HepG2 (cell line): ENCODE measurements at regions not wholly inside any gene's neighbourhood (a gene's known extent, or its start where the extent isn't known, plus 50 kb on each side); places are given as distances from the start of the nearest gene placed in this dataset.

Experiments
- ATAC-seq: fragments of 200-7000 bp; cut with Tn5 transposase; 3 replicates; pipeline ENCODE4 v1.9.1; 2020; ENCODE audit warnings: mild to moderate bottlenecking, moderate library complexity
- BruUV-seq: library from RNA; stranded (reverse); fragments of 400-500 nt; replicated peaks from 2 replicates; lab custom pipeline; 2021; lab: Mats Ljungman, UMichigan
- CTCF ChIA-PET: fragments of 300-600 bp; formaldehyde crosslinking; extraction: SDS; loops from one replicate; lab custom pipeline; 2021; ENCODE audit warnings: low total read pairs, inconsistent platforms, low intra/inter-chr PET ratio; lab: Yijun Ruan, JAX
- POLR2A ChIA-PET: fragments of 350-600 bp; sonication (Branson Sonifier 250); formaldehyde crosslinking; loops from one replicate; lab custom pipeline; 2020; ENCODE audit warnings: antibody characterized with exemption, inconsistent platforms; lab: Yijun Ruan, JAX
- DNase-seq: peaks from one replicate; pipeline ENCODE4 v3.0.0-alpha.2; 2015; ENCODE audit warnings: low spot score
- FAIRE-seq: peaks from 3 replicates; lab custom pipeline; 2011; peaks lifted over from hg19 to GRCh38; lab: Jason Lieb, UNC
- H2AFZ ChIP-seq: one replicate; pipeline ENCODE4 v1.6.1; 2011; ENCODE audit warnings: low read length, inconsistent platforms
- H3K27ac ChIP-seq: fragments of 300-600 bp; 3 replicates; pipeline ENCODE4 v1.8.0; 2011; ENCODE audit warnings: mixed run types, mild to moderate bottlenecking, mixed read lengths, low read length, inconsistent platforms; ENCODE audit not compliant: insufficient read depth; ENCODE audit errors: extremely low read length
- H3K27me3 ChIP-seq, 2 experiments: fragments of 200-600 bp in 1 of 2; 2 replicates in 1 of 2; 3 replicates in 1 of 2; pipeline versions ENCODE4 v1.6.0 to v1.8.0; 2011; ENCODE audit warnings: low read length in 2 of 2, mild to moderate bottlenecking in 2 of 2, moderate library complexity in 2 of 2, inconsistent platforms in 1 of 2; ENCODE audit not compliant: insufficient read depth in 2 of 2, control insufficient read depth in 1 of 2
- H3K36me3 ChIP-seq, 2 experiments: fragments of 200-600 bp in 1 of 2; replicated peaks in 1 of 2; 2 replicates in 1 of 2; 3 replicates in 1 of 2; pipeline versions ENCODE4 v1.5.1 to v1.8.0; 2011; ENCODE audit warnings: low read length in 2 of 2, inconsistent platforms in 1 of 2; ENCODE audit not compliant: insufficient read depth in 2 of 2, control insufficient read depth in 1 of 2
- H3K4me1 ChIP-seq: 2 replicates; pipeline ENCODE4 v1.5.1; 2012; ENCODE audit warnings: low read length, inconsistent platforms; ENCODE audit not compliant: insufficient read depth
- H3K4me2 ChIP-seq: 2 replicates; pipeline ENCODE4 v1.6.0; 2011; ENCODE audit warnings: low read depth, low read length, inconsistent platforms
- H3K4me3 ChIP-seq, 3 experiments: fragments of 200-600 bp in 1 of 3; sonication (generic), shearing (Covaris generic) in 1 of 3; replicated peaks in 1 of 3; 2 replicates each; pipeline ENCODE4 v1.5.1; 2011 to 2016; ENCODE audit warnings: low read length in 3 of 3, inconsistent platforms in 2 of 3, low read depth in 2 of 3, mild to moderate bottlenecking in 2 of 3, control low read depth in 1 of 3, mixed read lengths in 1 of 3; ENCODE audit not compliant: insufficient read depth in 1 of 3
- H3K79me2 ChIP-seq: one replicate; pipeline ENCODE4 v1.6.1; 2011; ENCODE audit warnings: low read length, inconsistent platforms; ENCODE audit not compliant: insufficient read depth
- H3K9ac ChIP-seq: 2 replicates; pipeline ENCODE4 v1.6.0; 2011; ENCODE audit warnings: mild to moderate bottlenecking, low read depth, low read length, inconsistent platforms; ENCODE audit not compliant: insufficient read depth
- H3K9me3 ChIP-seq: 2 replicates; pipeline ENCODE4 v1.5.1; 2012; ENCODE audit warnings: mild to moderate bottlenecking, low read length
- H4K20me1 ChIP-seq: 2 replicates; pipeline ENCODE4 v1.6.0; 2011; ENCODE audit warnings: inconsistent platforms, mild to moderate bottlenecking, low read length, moderate library complexity; ENCODE audit not compliant: insufficient read depth
- ARID2 ChIP-seq: sonication (generic); formaldehyde crosslinking; IDR thresholded peaks from 2 replicates; pipeline ENCODE4 v1.8.1; 2022; ENCODE audit warnings: mild to moderate bottlenecking, missing genetic modification reagents, borderline replicate concordance
- CENPX ChIP-seq: sonication (generic); formaldehyde crosslinking; IDR thresholded peaks from 2 replicates; pipeline ENCODE4 v1.9.0; 2021; ENCODE audit warnings: mild to moderate bottlenecking, missing genetic modification reagents, moderate library complexity
- CSRNP1 ChIP-seq: sonication (generic); formaldehyde crosslinking; IDR thresholded peaks from 2 replicates; pipeline ENCODE4 v1.8.1; 2023; ENCODE audit warnings: mild to moderate bottlenecking, missing genetic modification reagents
- IRX3 ChIP-seq: sonication (generic); formaldehyde crosslinking; IDR thresholded peaks from 2 replicates; pipeline ENCODE4 v1.8.1; 2023; ENCODE audit warnings: mild to moderate bottlenecking, low read depth, missing genetic modification reagents, borderline replicate concordance
- KMT2A ChIP-seq: sonication (generic); formaldehyde crosslinking; IDR thresholded peaks from 2 replicates; pipeline ENCODE4 v1.4.0; 2020; ENCODE audit warnings: missing genetic modification reagents
- LBX2 ChIP-seq: sonication (generic); formaldehyde crosslinking; IDR thresholded peaks from 2 replicates; pipeline ENCODE4 v1.5.0; 2020; ENCODE audit warnings: missing genetic modification reagents, mild to moderate bottlenecking, borderline replicate concordance
- NRL ChIP-seq: sonication (generic); formaldehyde crosslinking; IDR thresholded peaks from 2 replicates; pipeline ENCODE4 v1.5.0; 2020; ENCODE audit warnings: missing genetic modification reagents, mild to moderate bottlenecking, moderate library complexity, borderline replicate concordance
- TGIF2 ChIP-seq: IDR thresholded peaks from 2 replicates; pipeline ENCODE4 v1.6.1; 2016; ENCODE audit warnings: control low read depth, missing compliant biosample characterization
- THAP11 ChIP-seq: IDR thresholded peaks from 2 replicates; pipeline ENCODE4 v1.6.1; 2016; ENCODE audit warnings: missing biosample characterization, missing genetic modification reagents
- ZBTB20 ChIP-seq: sonication (generic); formaldehyde crosslinking; IDR thresholded peaks from 2 replicates; pipeline ENCODE4 v1.8.1; 2023; ENCODE audit warnings: missing genetic modification reagents, low read depth, mild to moderate bottlenecking, borderline replicate concordance
- ZBTB38 ChIP-seq: sonication (generic); formaldehyde crosslinking; IDR thresholded peaks from 2 replicates; pipeline ENCODE4 v1.5.1; 2020; ENCODE audit warnings: mild to moderate bottlenecking, missing genetic modification reagents
- ZMAT3 ChIP-seq: sonication (generic); formaldehyde crosslinking; conservative IDR thresholded peaks from 2 replicates; pipeline ENCODE4 v1.7.0; 2021; ENCODE audit warnings: missing genetic modification reagents
- ZNF33A ChIP-seq: sonication (generic); formaldehyde crosslinking; IDR thresholded peaks from 2 replicates; pipeline ENCODE4 v1.5.1; 2020; ENCODE audit warnings: missing genetic modification reagents, mild to moderate bottlenecking, moderate library complexity, borderline replicate concordance
- ZNF512 ChIP-seq: sonication (generic); formaldehyde crosslinking; IDR thresholded peaks from 2 replicates; pipeline ENCODE4 v1.4.0; 2020; ENCODE audit warnings: mild to moderate bottlenecking, missing genetic modification reagents
- ZNF567 ChIP-seq: sonication (generic); formaldehyde crosslinking; IDR thresholded peaks from 2 replicates; pipeline ENCODE4 v1.8.1; 2023; ENCODE audit warnings: mild to moderate bottlenecking, missing genetic modification reagents, borderline replicate concordance
- ZNF7 ChIP-seq: IDR thresholded peaks from 2 replicates; pipeline ENCODE4 v1.6.1; 2016; ENCODE audit warnings: missing biosample characterization, missing genetic modification reagents
- ZNF850 ChIP-seq: sonication (generic); formaldehyde crosslinking; conservative IDR thresholded peaks from 2 replicates; pipeline ENCODE4 v1.9.0; 2021; ENCODE audit warnings: mild to moderate bottlenecking, missing genetic modification reagents
- ZSCAN9 ChIP-seq: IDR thresholded peaks from 2 replicates; pipeline ENCODE4 v1.6.1; 2016; ENCODE audit warnings: borderline replicate concordance
- WGBS: methylation state at CpG from one replicate; pipeline ENCODE4 v1.1.6; 2017; ENCODE audit warnings: low lambda C conversion rate; 5-methylcytosine and 5-hydroxymethylcytosine counted together
- in situ Hi-C: cut with HindIII; loops from 2 replicates; pipeline ENCODE4 v1.10.0; 2017; ENCODE audit warnings: low pct_unique_long_range_greater_than_20kb; ENCODE audit not compliant: extremely low pct_ligation_motif_present
- intact Hi-C: fragments of 100-400 bp; cut with micrococcal nuclease; formaldehyde crosslinking; loops from one replicate; pipeline ENCODE4 v1.10.0; 2022; ENCODE audit not compliant: unreplicated experiment
- TF ChIP-seq, protein P1 (sequence below): sonication (generic); formaldehyde crosslinking; IDR thresholded peaks from 2 replicates; pipeline ENCODE4 v1.5.0; 2020; ENCODE audit warnings: mild to moderate bottlenecking, missing genetic modification reagents, moderate library complexity

DNA sequence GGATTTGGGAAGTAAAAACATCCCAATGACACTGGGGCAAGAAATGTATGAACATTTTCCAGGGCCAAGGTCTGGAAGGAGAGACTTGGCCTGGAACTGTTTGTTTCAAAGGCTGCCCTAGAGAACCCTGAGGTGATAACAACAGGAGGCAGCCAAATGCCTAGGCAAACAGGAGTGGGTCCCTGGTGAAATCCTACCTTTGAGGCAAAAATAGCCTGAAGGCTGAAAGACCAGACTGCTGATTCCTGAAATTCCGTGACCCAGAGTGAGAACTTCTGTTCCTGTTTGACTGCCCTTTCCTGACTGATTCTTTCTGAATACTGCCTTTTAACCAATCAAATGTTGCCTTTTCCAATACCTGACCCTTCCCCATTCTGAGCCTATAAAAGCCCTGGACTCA, 196.4 kb downstream of the NSUN3 start:
- H3K9me3 ChIP-seq: no peaks in the 10 kb centered on the region
- no peak overlapping the region for H2AFZ ChIP-seq
- DNase-seq (no peak), FAIRE-seq (no peak), ATAC-seq (no peak)
- no peaks in the 10 kb centered on the region for H3K79me2 ChIP-seq
- H3K4me1 ChIP-seq: no peaks in the 10 kb centered on the region
- ChIA-PET POLR2A (no interaction called here), CTCF (no interaction called here)
- TF ChIP-seq ZNF512 (CRISPR knock-in tag) (no peak), ZNF33A (CRISPR knock-in tag) (no peak), ZNF850 (CRISPR knock-in tag) (no peak), THAP11 (CRISPR knock-in tag) (no peak), ZMAT3 (no peak), ZSCAN9 (CRISPR knock-in tag) (no peak), ZBTB20 (no peak), ZBTB38 (CRISPR knock-in tag) (no peak), CENPX (CRISPR knock-in tag) (no peak), ZNF567 (CRISPR knock-in tag) (no peak), NRL (CRISPR knock-in tag) (no peak), ARID2 (CRISPR knock-in tag) (no peak), LBX2 (CRISPR knock-in tag) (no peak), CSRNP1 (CRISPR knock-in tag) (no peak), TGIF2 (no peak), KMT2A (CRISPR knock-in tag) (no peak), IRX3 (no peak), ZNF7 (CRISPR knock-in tag) (no peak)
- TF ChIP-seq, protein P1, sequence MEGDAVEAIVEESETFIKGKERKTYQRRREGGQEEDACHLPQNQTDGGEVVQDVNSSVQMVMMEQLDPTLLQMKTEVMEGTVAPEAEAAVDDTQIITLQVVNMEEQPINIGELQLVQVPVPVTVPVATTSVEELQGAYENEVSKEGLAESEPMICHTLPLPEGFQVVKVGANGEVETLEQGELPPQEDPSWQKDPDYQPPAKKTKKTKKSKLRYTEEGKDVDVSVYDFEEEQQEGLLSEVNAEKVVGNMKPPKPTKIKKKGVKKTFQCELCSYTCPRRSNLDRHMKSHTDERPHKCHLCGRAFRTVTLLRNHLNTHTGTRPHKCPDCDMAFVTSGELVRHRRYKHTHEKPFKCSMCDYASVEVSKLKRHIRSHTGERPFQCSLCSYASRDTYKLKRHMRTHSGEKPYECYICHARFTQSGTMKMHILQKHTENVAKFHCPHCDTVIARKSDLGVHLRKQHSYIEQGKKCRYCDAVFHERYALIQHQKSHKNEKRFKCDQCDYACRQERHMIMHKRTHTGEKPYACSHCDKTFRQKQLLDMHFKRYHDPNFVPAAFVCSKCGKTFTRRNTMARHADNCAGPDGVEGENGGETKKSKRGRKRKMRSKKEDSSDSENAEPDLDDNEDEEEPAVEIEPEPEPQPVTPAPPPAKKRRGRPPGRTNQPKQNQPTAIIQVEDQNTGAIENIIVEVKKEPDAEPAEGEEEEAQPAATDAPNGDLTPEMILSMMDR: no peak
- no peak overlapping the region for H3K4me3 ChIP-seq
- H4K20me1 ChIP-seq: no peaks in the 10 kb centered on the region
- H3K4me2 ChIP-seq: no peak overlapping the region
- H3K9ac ChIP-seq: no peak overlapping the region
- intact Hi-C loops (no loop called here), in situ Hi-C loops (no loop called here)
- no TSS peak for BruUV-seq
- no peaks in the 10 kb centered on the region for H3K36me3 ChIP-seq
- no peak overlapping the region for H3K27ac ChIP-seq
- no peaks in the 10 kb centered on the region for H3K27me3 ChIP-seq
- WGBS: 44% methylated on average over 1 of the region's 1 CpG
